ENCODE measurements at regions not wholly inside any gene's neighbourhood (a gene's known extent, or its start where the extent isn't known, plus 50 kb on each side); places are given as distances from the start of the nearest gene placed in this dataset.
"Not testable (repeated sequence)": the region's sequence is repeated elsewhere in the genome, so short reads cannot be mapped to it uniquely, and the experiment has no call there.

DNA sequence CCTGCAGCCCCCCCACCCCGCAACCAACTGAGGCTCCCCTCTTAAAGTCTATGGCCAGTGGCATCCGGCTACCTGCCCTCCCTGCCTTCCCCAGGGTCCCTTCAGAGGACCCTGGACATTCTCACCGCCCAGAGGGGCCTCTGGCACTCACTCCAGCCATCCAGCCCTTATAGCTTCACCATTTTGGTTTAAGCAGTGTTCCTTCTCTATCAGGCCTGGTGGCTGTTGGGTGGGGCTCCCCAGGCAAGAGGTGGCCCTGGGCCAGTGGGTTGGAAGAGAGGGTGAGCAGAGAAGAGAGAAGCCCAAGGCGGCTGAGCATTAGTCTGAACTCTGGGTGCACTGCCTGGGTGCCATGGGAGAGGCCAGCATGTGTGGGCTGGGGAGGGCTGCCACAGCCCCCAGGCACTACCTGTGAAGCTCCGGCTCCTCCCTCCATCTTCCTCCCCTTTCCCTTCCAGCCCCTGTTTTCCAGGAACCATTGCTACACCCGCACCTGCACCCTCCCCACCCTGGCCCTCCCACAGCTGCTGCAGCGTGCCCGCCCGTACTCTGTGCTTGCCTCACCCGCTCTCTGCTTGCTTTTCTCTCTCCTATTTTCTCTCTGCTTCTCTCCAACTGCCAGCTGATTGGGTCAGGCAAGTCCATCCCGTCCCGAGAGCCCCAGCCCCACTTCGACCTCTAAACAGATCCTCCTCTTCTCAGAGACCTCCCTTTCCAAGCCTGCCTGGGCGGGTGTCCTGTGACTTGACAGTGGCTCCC lies 168.2 kb downstream of the TBC1D2B start:
- Histone ChIP-seq H3K36me3 (ENCODE audit: control insufficient read depth, insufficient read depth, low read length) (no peaks in the 10 kb centered on the region), H3K27ac (ENCODE audit: insufficient read depth, low read length, poor library complexity, severe bottlenecking) (no peak overlapping the region), H3K27me3 (replicated peaks; ENCODE audit: control insufficient read depth, insufficient read depth, low read length, poor library complexity, severe bottlenecking) (no peaks in the 10 kb centered on the region), H3K4me1 (ENCODE audit: control insufficient read depth, insufficient read depth, low read length, poor library complexity, severe bottlenecking) (no peaks in the 10 kb centered on the region), H3K4me3 (ENCODE audit: insufficient read depth, low read depth, low read length, poor library complexity, severe bottlenecking) (no peak overlapping the region), H3K9me3 (ENCODE audit: control insufficient read depth, low read length) (no peaks in the 10 kb centered on the region)
- no peak for DNase-seq

DNA sequence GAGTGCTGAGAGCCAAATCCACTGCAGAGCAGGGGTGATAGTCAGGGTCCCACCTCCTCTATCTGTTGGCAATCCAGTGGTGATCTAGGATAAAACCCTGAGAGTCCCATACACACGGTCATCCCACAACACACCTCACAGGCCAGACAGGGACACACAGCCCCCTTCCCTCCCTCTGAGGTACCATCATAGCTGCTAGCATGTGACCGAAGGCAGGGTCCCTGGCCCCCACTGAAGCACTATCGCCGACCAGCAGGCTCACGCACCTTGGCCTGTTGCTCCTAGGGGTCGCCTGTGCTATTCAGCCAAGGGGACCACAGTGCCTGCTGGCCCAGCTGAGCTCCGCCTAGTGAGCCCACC lies 168.8 kb downstream of the TBC1D2B start:
- not testable (repeated sequence) for H3K36me3 ChIP-seq (ENCODE audit: control insufficient read depth, insufficient read depth, low read length); H3K4me3 ChIP-seq (ENCODE audit: insufficient read depth, low read depth, low read length, poor library complexity, severe bottlenecking); H3K9me3 ChIP-seq (ENCODE audit: control insufficient read depth, low read length); H3K27me3 ChIP-seq (replicated peaks; ENCODE audit: control insufficient read depth, insufficient read depth, low read length, poor library complexity, severe bottlenecking); DNase-seq; H3K27ac ChIP-seq (ENCODE audit: insufficient read depth, low read length, poor library complexity, severe bottlenecking); H3K4me1 ChIP-seq (ENCODE audit: control insufficient read depth, insufficient read depth, low read length, poor library complexity, severe bottlenecking)

DNA sequence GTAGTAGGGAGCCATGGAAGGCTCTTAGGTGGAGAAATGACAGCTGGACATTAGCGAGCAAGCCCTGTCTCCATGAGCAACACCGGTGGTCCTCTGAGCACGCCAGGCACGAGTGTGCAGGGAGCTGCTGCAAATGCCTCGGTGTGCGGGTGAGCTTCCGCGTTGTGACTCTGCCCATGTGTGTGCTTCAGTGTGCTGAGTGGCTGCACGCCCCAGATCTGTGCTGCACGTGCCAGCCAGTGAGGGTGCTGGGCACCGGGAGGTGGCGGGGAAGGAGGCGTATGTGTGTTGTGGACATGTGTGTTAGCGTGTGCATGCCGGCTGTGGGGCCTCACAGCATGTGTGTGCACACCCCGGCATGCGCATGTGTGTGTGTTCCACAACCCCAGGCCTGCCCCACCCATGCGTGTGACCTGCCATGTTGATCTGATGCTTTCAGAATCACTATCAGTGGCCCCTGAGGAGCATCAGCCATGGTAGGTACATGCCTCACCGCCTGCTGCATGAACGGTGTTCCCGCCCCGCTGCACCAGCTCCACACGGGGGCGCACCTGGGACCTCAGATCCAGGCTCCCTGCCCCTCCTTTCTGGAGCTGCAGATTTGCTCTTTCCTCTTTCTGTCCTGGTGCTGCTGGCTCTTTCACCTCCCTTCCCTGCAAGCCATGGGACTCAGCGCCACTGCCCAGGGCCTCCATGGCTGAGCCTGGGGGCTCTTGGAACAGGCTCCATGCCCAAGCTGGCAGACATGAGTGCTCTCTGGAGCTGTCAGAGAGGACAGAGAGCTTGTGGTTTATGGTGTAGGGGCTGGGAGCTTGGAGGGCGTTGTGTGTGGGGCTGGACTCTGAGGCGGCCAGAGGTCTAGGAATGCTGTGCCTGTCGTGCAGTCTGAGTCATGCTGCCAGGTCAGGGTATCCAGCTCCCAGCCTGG lies 169.4 kb downstream of the TBC1D2B start:
- Histone ChIP-seq H3K9me3 (ENCODE audit: control insufficient read depth, low read length) (no peaks in the 10 kb centered on the region), H3K4me1 (ENCODE audit: control insufficient read depth, insufficient read depth, low read length, poor library complexity, severe bottlenecking) (no peaks in the 10 kb centered on the region), H3K27ac (ENCODE audit: insufficient read depth, low read length, poor library complexity, severe bottlenecking) (no peak overlapping the region), H3K4me3 (ENCODE audit: insufficient read depth, low read depth, low read length, poor library complexity, severe bottlenecking) (no peak overlapping the region), H3K36me3 (ENCODE audit: control insufficient read depth, insufficient read depth, low read length) (no peaks in the 10 kb centered on the region), H3K27me3 (replicated peaks; ENCODE audit: control insufficient read depth, insufficient read depth, low read length, poor library complexity, severe bottlenecking) (no peaks in the 10 kb centered on the region)
- DNase-seq: peak in 1 of 3 donors; percentile 16

DNA sequence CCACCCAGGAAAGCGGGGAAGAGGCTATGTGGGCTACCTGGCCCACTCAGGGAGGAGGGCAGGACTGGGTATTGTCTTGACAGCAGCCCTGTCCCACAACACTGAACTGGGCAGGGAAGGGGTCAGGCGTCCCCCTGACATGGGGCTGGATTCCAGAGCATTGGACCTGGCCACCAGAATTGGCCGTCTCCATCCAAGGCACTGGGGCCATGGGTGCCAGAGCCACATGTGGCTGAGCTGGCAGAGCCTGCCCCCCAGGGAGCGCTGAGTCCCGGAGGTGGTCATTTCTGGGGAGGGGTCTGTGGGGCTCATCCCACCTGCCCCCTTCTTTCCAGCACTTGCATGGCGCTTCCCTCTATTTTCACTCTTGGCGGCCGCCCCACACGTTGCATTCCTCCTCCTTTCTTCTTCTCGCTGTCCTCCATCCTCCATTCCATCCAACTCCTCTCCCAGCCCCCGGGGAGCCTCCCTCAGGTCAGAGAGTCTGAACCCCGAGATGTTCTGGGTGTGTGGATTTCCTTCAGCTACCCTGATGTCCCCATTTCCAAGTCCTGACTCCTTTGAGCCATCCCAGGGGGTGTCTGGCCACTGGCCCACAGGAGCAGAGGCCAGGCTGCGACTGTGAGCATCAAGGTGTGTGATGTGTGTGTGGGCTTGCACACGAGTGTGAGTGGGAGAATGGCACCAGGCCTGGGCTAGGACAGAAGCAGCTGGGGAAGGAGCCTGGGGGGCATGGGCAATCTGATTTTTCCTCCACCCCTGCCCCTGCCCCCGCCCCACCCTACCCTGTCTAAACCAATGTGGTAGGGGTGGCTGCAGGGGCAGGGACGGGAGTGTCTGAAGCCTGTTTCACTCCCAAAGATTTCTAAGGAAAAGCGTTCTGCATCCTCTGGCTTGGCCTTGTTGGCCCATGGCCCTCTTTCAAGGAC lies 171.2 kb downstream of the TBC1D2B start:
- H3K4me1 ChIP-seq (ENCODE audit: control insufficient read depth, insufficient read depth, low read length, poor library complexity, severe bottlenecking); H3K4me3 ChIP-seq (ENCODE audit: insufficient read depth, low read depth, low read length, poor library complexity, severe bottlenecking); H3K36me3 ChIP-seq (ENCODE audit: control insufficient read depth, insufficient read depth, low read length); H3K27ac ChIP-seq (ENCODE audit: insufficient read depth, low read length, poor library complexity, severe bottlenecking); DNase-seq; H3K27me3 ChIP-seq (replicated peaks; ENCODE audit: control insufficient read depth, insufficient read depth, low read length, poor library complexity, severe bottlenecking); H3K9me3 ChIP-seq (ENCODE audit: control insufficient read depth, low read length): not testable (repeated sequence)

DNA sequence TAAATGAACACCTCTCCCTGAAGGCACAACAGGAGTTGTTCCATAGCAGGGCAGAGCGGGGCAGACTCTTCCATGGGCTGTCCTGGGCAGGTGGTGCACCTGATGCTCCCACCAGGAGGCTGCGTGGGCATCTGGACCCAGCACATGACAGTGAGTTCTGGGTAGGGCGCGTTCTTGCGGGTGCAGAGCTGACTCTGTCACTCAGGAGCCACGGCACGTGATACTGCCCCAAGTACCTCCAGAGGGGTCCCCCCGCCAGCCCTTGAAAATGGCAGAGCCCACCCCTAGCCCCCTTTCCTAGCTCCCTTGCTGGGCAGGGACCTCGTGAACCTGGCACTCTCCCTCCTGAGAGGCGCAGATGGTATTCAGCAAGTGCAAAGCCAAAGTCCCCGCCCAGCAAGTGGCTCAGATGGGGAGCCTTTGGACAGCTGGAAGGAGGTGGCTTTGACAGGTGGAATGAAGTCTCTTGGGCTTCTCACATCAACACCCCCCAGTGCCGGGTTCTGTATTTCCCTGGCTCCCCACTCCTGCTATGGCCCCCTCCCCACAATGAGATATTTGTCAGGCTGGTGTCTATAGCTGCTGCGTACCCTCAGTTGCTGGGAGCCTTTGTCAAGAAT lies 172.1 kb downstream of the TBC1D2B start:
- Histone ChIP-seq H3K4me3 (ENCODE audit: insufficient read depth, low read depth, low read length, poor library complexity, severe bottlenecking) (no peak overlapping the region), H3K4me1 (ENCODE audit: control insufficient read depth, insufficient read depth, low read length, poor library complexity, severe bottlenecking) (no peaks in the 10 kb centered on the region), H3K36me3 (ENCODE audit: control insufficient read depth, insufficient read depth, low read length) (no peaks in the 10 kb centered on the region), H3K27me3 (replicated peaks; ENCODE audit: control insufficient read depth, insufficient read depth, low read length, poor library complexity, severe bottlenecking) (no peaks in the 10 kb centered on the region), H3K27ac (ENCODE audit: insufficient read depth, low read length, poor library complexity, severe bottlenecking) (no peak overlapping the region), H3K9me3 (ENCODE audit: control insufficient read depth, low read length) (no peaks in the 10 kb centered on the region)
- DNase-seq: no peak

DNA sequence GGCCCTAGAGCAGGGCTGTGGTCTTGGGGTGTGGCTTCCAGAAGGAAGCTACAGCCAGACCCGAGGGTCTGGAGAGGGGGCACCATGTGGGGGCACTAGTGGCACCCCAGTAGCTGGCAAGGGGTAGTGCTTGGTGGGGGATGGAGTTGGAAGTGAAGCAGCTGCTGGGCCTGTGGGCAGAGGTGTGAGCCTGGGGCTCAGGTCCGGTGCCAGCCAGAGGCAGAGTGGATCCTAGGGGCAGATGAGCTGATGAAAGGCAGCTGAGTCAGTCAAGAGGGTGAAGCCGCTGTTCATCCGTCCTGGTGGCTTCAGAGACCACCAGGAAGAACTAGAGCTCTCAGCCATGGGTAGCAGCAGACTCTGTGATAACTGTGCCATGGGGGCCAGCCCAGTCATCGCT lies 172.6 kb downstream of the TBC1D2B start:
- no peaks in the 10 kb centered on the region for H3K36me3 ChIP-seq (ENCODE audit: control insufficient read depth, insufficient read depth, low read length)
- H3K9me3 ChIP-seq (ENCODE audit: control insufficient read depth, low read length): no peaks in the 10 kb centered on the region
- H3K27me3 ChIP-seq (replicated peaks; ENCODE audit: control insufficient read depth, insufficient read depth, low read length, poor library complexity, severe bottlenecking): no peaks in the 10 kb centered on the region
- no peaks in the 10 kb centered on the region for H3K4me1 ChIP-seq (ENCODE audit: control insufficient read depth, insufficient read depth, low read length, poor library complexity, severe bottlenecking)
- DNase-seq: no peak
- no peak overlapping the region for H3K4me3 ChIP-seq (ENCODE audit: insufficient read depth, low read depth, low read length, poor library complexity, severe bottlenecking)
- H3K27ac ChIP-seq (ENCODE audit: insufficient read depth, low read length, poor library complexity, severe bottlenecking): no peak overlapping the region

DNA sequence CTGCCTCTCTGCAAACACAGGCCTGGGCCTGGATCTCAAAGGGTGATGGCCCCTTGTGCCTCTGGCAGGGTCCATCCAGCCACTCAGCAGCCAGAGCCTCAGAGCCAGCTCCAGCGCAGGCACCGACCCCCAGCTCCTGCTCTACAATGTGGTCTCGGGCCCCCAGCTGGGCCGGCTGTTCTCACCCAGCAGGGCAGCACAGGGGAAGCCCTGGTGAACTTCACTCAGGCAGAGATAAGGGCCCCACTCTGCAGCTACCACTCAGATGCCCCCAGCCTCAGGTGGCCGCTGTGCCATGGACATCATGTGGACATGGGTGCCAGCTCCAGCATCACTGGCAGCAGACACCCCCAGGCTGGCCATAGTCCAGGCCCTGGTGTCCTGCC lies 173.1 kb downstream of the TBC1D2B start:
- Histone ChIP-seq H3K27me3 (replicated peaks; ENCODE audit: control insufficient read depth, insufficient read depth, low read length, poor library complexity, severe bottlenecking) (no peaks in the 10 kb centered on the region), H3K9me3 (ENCODE audit: control insufficient read depth, low read length) (no peaks in the 10 kb centered on the region), H3K4me3 (ENCODE audit: insufficient read depth, low read depth, low read length, poor library complexity, severe bottlenecking) (no peak overlapping the region), H3K27ac (ENCODE audit: insufficient read depth, low read length, poor library complexity, severe bottlenecking) (no peak overlapping the region), H3K4me1 (ENCODE audit: control insufficient read depth, insufficient read depth, low read length, poor library complexity, severe bottlenecking) (no peaks in the 10 kb centered on the region), H3K36me3 (ENCODE audit: control insufficient read depth, insufficient read depth, low read length) (no peaks in the 10 kb centered on the region)
- DNase-seq: no peak

DNA sequence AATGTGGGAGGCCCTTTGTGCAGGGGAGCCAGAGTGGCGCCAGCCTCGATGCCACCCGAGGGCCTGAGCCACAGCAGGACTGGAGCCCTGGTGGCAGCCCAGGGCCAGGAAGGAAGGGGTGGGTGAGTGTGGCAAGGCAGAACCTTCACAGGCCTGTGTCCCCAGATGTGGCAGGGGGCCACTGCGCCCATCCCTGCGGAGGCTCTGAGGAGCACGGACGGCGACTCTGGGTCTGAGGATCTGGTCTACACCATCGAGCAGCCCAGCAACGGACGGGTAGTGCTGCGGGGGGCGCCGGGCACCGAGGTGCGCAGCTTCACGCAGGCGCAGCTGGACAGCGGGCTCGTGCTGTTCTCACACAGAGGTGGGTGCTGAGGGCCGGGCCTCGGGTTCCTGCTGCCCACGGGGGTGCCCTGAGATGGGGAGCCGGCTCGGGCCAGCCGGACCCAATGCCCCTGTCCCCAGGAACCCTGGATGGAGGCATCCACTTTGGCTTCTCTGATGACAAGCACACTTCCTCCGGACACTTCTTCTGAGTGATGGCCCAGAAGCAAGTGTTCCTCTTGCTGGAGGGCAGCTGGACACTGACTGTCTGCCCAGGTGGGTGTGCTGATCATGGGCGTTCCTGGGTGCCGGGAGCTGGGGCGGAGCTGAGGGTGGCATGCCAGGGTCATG lies 173.6 kb downstream of the TBC1D2B start:
- not testable (repeated sequence) for H3K27me3 ChIP-seq (replicated peaks; ENCODE audit: control insufficient read depth, insufficient read depth, low read length, poor library complexity, severe bottlenecking); DNase-seq; H3K9me3 ChIP-seq (ENCODE audit: control insufficient read depth, low read length); H3K4me3 ChIP-seq (ENCODE audit: insufficient read depth, low read depth, low read length, poor library complexity, severe bottlenecking); H3K36me3 ChIP-seq (ENCODE audit: control insufficient read depth, insufficient read depth, low read length); H3K27ac ChIP-seq (ENCODE audit: insufficient read depth, low read length, poor library complexity, severe bottlenecking); H3K4me1 ChIP-seq (ENCODE audit: control insufficient read depth, insufficient read depth, low read length, poor library complexity, severe bottlenecking)
